ENCODE measurements at regions not wholly inside any gene's neighbourhood (a gene's known extent, or its start where the extent isn't known, plus 50 kb on each side); places are given as distances from the start of the nearest gene placed in this dataset.

GRCh38 chr3:102141928-102142239 is 292.6 kb downstream of the NFKBIZ start:
- H3K36me3 ChIP-seq (ENCODE audit: control insufficient read depth, insufficient read depth, low read length), result no peaks in the 10 kb centered on the region
- no peaks in the 10 kb centered on the region for H3K9me3 ChIP-seq (ENCODE audit: control insufficient read depth, low read length)
- H3K4me3 ChIP-seq (ENCODE audit: insufficient read depth, low read depth, low read length), result no peak overlapping the region
- no peak overlapping the region for H3K27ac ChIP-seq (ENCODE audit: insufficient read depth, low read depth, low read length, poor library complexity, severe bottlenecking)
- WGBS, 2 experiments, result 62 to 100% methylated on average over 1 of the region's 1 CpG
- no peaks in the 10 kb centered on the region for H3K4me1 ChIP-seq (ENCODE audit: control insufficient read depth, insufficient read depth, low read length)
- H3K27me3 ChIP-seq (ENCODE audit: control insufficient read depth, insufficient read depth, low read length, poor library complexity, severe bottlenecking), result no peaks in the 10 kb centered on the region

- H3K27ac ChIP-seq (ENCODE audit: insufficient read depth, low read depth, low read length, poor library complexity, severe bottlenecking), result no peak overlapping the region
- H3K4me1 ChIP-seq (ENCODE audit: control insufficient read depth, insufficient read depth, low read length), result no peaks in the 10 kb centered on the region
- H3K4me3 ChIP-seq (ENCODE audit: insufficient read depth, low read depth, low read length), result no peak overlapping the region
- WGBS, 2 experiments, result 73 to 88% methylated on average over 2 of the region's 2 CpGs
- H3K27me3 ChIP-seq (ENCODE audit: control insufficient read depth, insufficient read depth, low read length, poor library complexity, severe bottlenecking), result no peaks in the 10 kb centered on the region
- no peaks in the 10 kb centered on the region for H3K9me3 ChIP-seq (ENCODE audit: control insufficient read depth, low read length)
- no peaks in the 10 kb centered on the region for H3K36me3 ChIP-seq (ENCODE audit: control insufficient read depth, insufficient read depth, low read length)
Observed at GRCh38 chr3:102142379-102143060, 292.3 kb upstream of the ZPLD1 start.

GRCh38 chr3:102143536-102143935 is 291.3 kb upstream of the ZPLD1 start:
- H3K27ac ChIP-seq (ENCODE audit: insufficient read depth, low read depth, low read length, poor library complexity, severe bottlenecking), result no peak overlapping the region
- WGBS, 2 experiments, result 89 to 97% methylated on average over 1 of the region's 1 CpG
- no peak overlapping the region for H3K4me3 ChIP-seq (ENCODE audit: insufficient read depth, low read depth, low read length)
- H3K4me1 ChIP-seq (ENCODE audit: control insufficient read depth, insufficient read depth, low read length), result no peaks in the 10 kb centered on the region
- no peaks in the 10 kb centered on the region for H3K36me3 ChIP-seq (ENCODE audit: control insufficient read depth, insufficient read depth, low read length)
- H3K27me3 ChIP-seq (ENCODE audit: control insufficient read depth, insufficient read depth, low read length, poor library complexity, severe bottlenecking), result no peaks in the 10 kb centered on the region
- no peaks in the 10 kb centered on the region for H3K9me3 ChIP-seq (ENCODE audit: control insufficient read depth, low read length)

- 97 to 100% methylated on average over 3 of the region's 3 CpGs for WGBS, 2 experiments
- Histone ChIP-seq H3K9me3 (ENCODE audit: control insufficient read depth, low read length) (no peaks in the 10 kb centered on the region), H3K4me3 (ENCODE audit: insufficient read depth, low read depth, low read length) (no peak overlapping the region), H3K36me3 (ENCODE audit: control insufficient read depth, insufficient read depth, low read length) (no peaks in the 10 kb centered on the region), H3K4me1 (ENCODE audit: control insufficient read depth, insufficient read depth, low read length) (no peaks in the 10 kb centered on the region), H3K27ac (ENCODE audit: insufficient read depth, low read depth, low read length, poor library complexity, severe bottlenecking) (no peak overlapping the region), H3K27me3 (ENCODE audit: control insufficient read depth, insufficient read depth, low read length, poor library complexity, severe bottlenecking) (no peaks in the 10 kb centered on the region)
Observed at GRCh38 chr3:102144063-102144462, 290.8 kb upstream of the ZPLD1 start.

- Histone ChIP-seq H3K4me1 (ENCODE audit: control insufficient read depth, insufficient read depth, low read length) (no peaks in the 10 kb centered on the region), H3K4me3 (ENCODE audit: insufficient read depth, low read depth, low read length) (no peak overlapping the region), H3K36me3 (ENCODE audit: control insufficient read depth, insufficient read depth, low read length) (no peaks in the 10 kb centered on the region), H3K9me3 (ENCODE audit: control insufficient read depth, low read length) (no peaks in the 10 kb centered on the region), H3K27me3 (ENCODE audit: control insufficient read depth, insufficient read depth, low read length, poor library complexity, severe bottlenecking) (no peaks in the 10 kb centered on the region), H3K27ac (ENCODE audit: insufficient read depth, low read depth, low read length, poor library complexity, severe bottlenecking) (no peak overlapping the region)
- WGBS, 2 experiments, result 95 to 97% methylated on average over 3 of the region's 3 CpGs
Observed at GRCh38 chr3:102148598-102149337, 286.0 kb upstream of the ZPLD1 start.

GRCh38 chr3:102151935-102152334 is 282.9 kb upstream of the ZPLD1 start:
- no peaks in the 10 kb centered on the region for H3K9me3 ChIP-seq (ENCODE audit: control insufficient read depth, low read length)
- H3K27me3 ChIP-seq (ENCODE audit: control insufficient read depth, insufficient read depth, low read length, poor library complexity, severe bottlenecking), result no peaks in the 10 kb centered on the region
- no peak overlapping the region for H3K4me3 ChIP-seq (ENCODE audit: insufficient read depth, low read depth, low read length)
- 39 to 59% methylated on average over 1 of the region's 1 CpG for WGBS, 2 experiments
- no peaks in the 10 kb centered on the region for H3K4me1 ChIP-seq (ENCODE audit: control insufficient read depth, insufficient read depth, low read length)
- no peak overlapping the region for H3K27ac ChIP-seq (ENCODE audit: insufficient read depth, low read depth, low read length, poor library complexity, severe bottlenecking)
- no peaks in the 10 kb centered on the region for H3K36me3 ChIP-seq (ENCODE audit: control insufficient read depth, insufficient read depth, low read length)

- Histone ChIP-seq H3K27ac (ENCODE audit: insufficient read depth, low read depth, low read length, poor library complexity, severe bottlenecking) (no peak overlapping the region), H3K4me1 (ENCODE audit: control insufficient read depth, insufficient read depth, low read length) (no peaks in the 10 kb centered on the region), H3K27me3 (ENCODE audit: control insufficient read depth, insufficient read depth, low read length, poor library complexity, severe bottlenecking) (no peaks in the 10 kb centered on the region), H3K9me3 (ENCODE audit: control insufficient read depth, low read length) (no peaks in the 10 kb centered on the region), H3K4me3 (ENCODE audit: insufficient read depth, low read depth, low read length) (no peak overlapping the region), H3K36me3 (ENCODE audit: control insufficient read depth, insufficient read depth, low read length) (no peaks in the 10 kb centered on the region)
- WGBS, 2 experiments, result 93 to 94% methylated on average over 2 of the region's 2 CpGs
Observed at GRCh38 chr3:102156426-102156825, 278.4 kb upstream of the ZPLD1 start.

GRCh38 chr3:102158080-102158740 is 276.6 kb upstream of the ZPLD1 start:
- no peaks in the 10 kb centered on the region for H3K36me3 ChIP-seq (ENCODE audit: control insufficient read depth, insufficient read depth, low read length)
- H3K27me3 ChIP-seq (ENCODE audit: control insufficient read depth, insufficient read depth, low read length, poor library complexity, severe bottlenecking), result no peaks in the 10 kb centered on the region
- H3K9me3 ChIP-seq (ENCODE audit: control insufficient read depth, low read length), result no peaks in the 10 kb centered on the region
- WGBS, 2 experiments, result 72% methylated on average over 2 of the region's 3 CpGs; no CpG with 5 or more reads in 1 of the 2 experiments
- H3K4me1 ChIP-seq (ENCODE audit: control insufficient read depth, insufficient read depth, low read length), result no peaks in the 10 kb centered on the region
- no peak overlapping the region for H3K27ac ChIP-seq (ENCODE audit: insufficient read depth, low read depth, low read length, poor library complexity, severe bottlenecking)
- no peak overlapping the region for H3K4me3 ChIP-seq (ENCODE audit: insufficient read depth, low read depth, low read length)

- Histone ChIP-seq H3K4me3 (ENCODE audit: insufficient read depth, low read depth, low read length) (no peak overlapping the region), H3K4me1 (ENCODE audit: control insufficient read depth, insufficient read depth, low read length) (no peaks in the 10 kb centered on the region), H3K36me3 (ENCODE audit: control insufficient read depth, insufficient read depth, low read length) (no peaks in the 10 kb centered on the region), H3K27me3 (ENCODE audit: control insufficient read depth, insufficient read depth, low read length, poor library complexity, severe bottlenecking) (no peaks in the 10 kb centered on the region), H3K9me3 (ENCODE audit: control insufficient read depth, low read length) (no peaks in the 10 kb centered on the region), H3K27ac (ENCODE audit: insufficient read depth, low read depth, low read length, poor library complexity, severe bottlenecking) (no peak overlapping the region)
- WGBS, 2 experiments, result 83 to 88% methylated on average over 1 of the region's 1 CpG
Observed at GRCh38 chr3:102159810-102160451, 274.9 kb upstream of the ZPLD1 start.

- no peak overlapping the region for H3K4me3 ChIP-seq (ENCODE audit: insufficient read depth, low read depth, low read length)
- no peaks in the 10 kb centered on the region for H3K9me3 ChIP-seq (ENCODE audit: control insufficient read depth, low read length)
- H3K4me1 ChIP-seq (ENCODE audit: control insufficient read depth, insufficient read depth, low read length), result no peaks in the 10 kb centered on the region
- H3K27me3 ChIP-seq (ENCODE audit: control insufficient read depth, insufficient read depth, low read length, poor library complexity, severe bottlenecking), result no peaks in the 10 kb centered on the region
- no peaks in the 10 kb centered on the region for H3K36me3 ChIP-seq (ENCODE audit: control insufficient read depth, insufficient read depth, low read length)
- 93 to 97% methylated on average over 3 to 5 of the region's 5 CpGs for WGBS, 2 experiments
- no peak overlapping the region for H3K27ac ChIP-seq (ENCODE audit: insufficient read depth, low read depth, low read length, poor library complexity, severe bottlenecking)
Observed at GRCh38 chr3:102161384-102162006, 273.3 kb upstream of the ZPLD1 start.
